ENCODE measurements at regions not wholly inside any gene's neighbourhood (a gene's known extent, or its start where the extent isn't known, plus 50 kb on each side); places are given as distances from the start of the nearest gene placed in this dataset.

- Histone ChIP-seq H3K4me3 (ENCODE audit: insufficient read depth, low read length) (no peak overlapping the region), H3K9me3 (ENCODE audit: low read depth, low read length) (no peaks in the 10 kb centered on the region), H3K4me1 (ENCODE audit: insufficient read depth, low read length) (peaks cover 49% of the 10 kb centered on the region), H3K36me3 (ENCODE audit: insufficient read depth, low read length) (no peaks in the 10 kb centered on the region), H3K79me2 (ENCODE audit: insufficient read depth, low read length) (peaks cover 27% of the 10 kb centered on the region), H3K27ac (ENCODE audit: low read depth, low read length) (peak overlapping the region; percentile 81), H2AFZ (ENCODE audit: low read length) (peak overlapping the region; percentile 52), H3K27me3 (ENCODE audit: insufficient read depth, low read length) (no peaks in the 10 kb centered on the region), H4K20me1 (ENCODE audit: insufficient read depth, low read length) (no peaks in the 10 kb centered on the region), H3K4me2 (ENCODE audit: insufficient read depth, low read length) (peak overlapping the region; percentile 39)
- TF ChIP-seq CTCF (IDR thresholded peaks at IDR 0.05; ENCODE audit: extremely low read depth, low read depth, low read length) = no peak
- DNase-seq (ENCODE audit: insufficient read length, low spot score, missing footprints) = peak; percentile 94
Observed at GRCh38 chr17:77316191-77316641, 175.4 kb downstream of the SEC14L1 start.

GRCh38 chr17:77316651-77317050 lies 175.9 kb downstream of the SEC14L1 start:
- Histone ChIP-seq H3K4me3 (ENCODE audit: insufficient read depth, low read length) (no peak overlapping the region), H3K36me3 (ENCODE audit: insufficient read depth, low read length) (no peaks in the 10 kb centered on the region), H4K20me1 (ENCODE audit: insufficient read depth, low read length) (no peaks in the 10 kb centered on the region), H2AFZ (ENCODE audit: low read length) (no peak overlapping the region), H3K4me1 (ENCODE audit: insufficient read depth, low read length) (peaks cover 50% of the 10 kb centered on the region), H3K27me3 (ENCODE audit: insufficient read depth, low read length) (no peaks in the 10 kb centered on the region), H3K79me2 (ENCODE audit: insufficient read depth, low read length) (peaks cover 31% of the 10 kb centered on the region), H3K27ac (ENCODE audit: low read depth, low read length) (peak overlapping the region; percentile 81), H3K9me3 (ENCODE audit: low read depth, low read length) (no peaks in the 10 kb centered on the region), H3K4me2 (ENCODE audit: insufficient read depth, low read length) (peak overlapping the region; percentile 39)
- no peak for DNase-seq (ENCODE audit: insufficient read length, low spot score, missing footprints)
- TF ChIP-seq CTCF (IDR thresholded peaks at IDR 0.05; ENCODE audit: extremely low read depth, low read depth, low read length) = no peak

- no peak for TF ChIP-seq CTCF (IDR thresholded peaks at IDR 0.05; ENCODE audit: extremely low read depth, low read depth, low read length)
- Histone ChIP-seq H3K79me2 (ENCODE audit: insufficient read depth, low read length) (peaks cover 37% of the 10 kb centered on the region), H2AFZ (ENCODE audit: low read length) (no peak overlapping the region)
Observed at GRCh38 chr17:77317091-77317750, 176.5 kb downstream of the SEC14L1 start.

GRCh38 chr17:77318021-77318420 lies 177.3 kb downstream of the SEC14L1 start:
- Histone ChIP-seq H3K9me3 (ENCODE audit: low read depth, low read length) (no peaks in the 10 kb centered on the region), H3K4me2 (ENCODE audit: insufficient read depth, low read length) (no peak overlapping the region), H3K27me3 (ENCODE audit: insufficient read depth, low read length) (no peaks in the 10 kb centered on the region), H3K36me3 (ENCODE audit: insufficient read depth, low read length) (no peaks in the 10 kb centered on the region), H3K27ac (ENCODE audit: low read depth, low read length) (no peak overlapping the region), H2AFZ (ENCODE audit: low read length) (no peak overlapping the region), H4K20me1 (ENCODE audit: insufficient read depth, low read length) (no peaks in the 10 kb centered on the region), H3K79me2 (ENCODE audit: insufficient read depth, low read length) (peaks cover 43% of the 10 kb centered on the region), H3K4me3 (ENCODE audit: insufficient read depth, low read length) (no peak overlapping the region), H3K4me1 (ENCODE audit: insufficient read depth, low read length) (peaks cover 57% of the 10 kb centered on the region)
- no peak for TF ChIP-seq CTCF (IDR thresholded peaks at IDR 0.05; ENCODE audit: extremely low read depth, low read depth, low read length)
- peak; percentile 19 for DNase-seq (ENCODE audit: insufficient read length, low spot score, missing footprints)

More at GRCh38 chr17:77317091-77317750, 176.5 kb downstream of the SEC14L1 start:
- Histone ChIP-seq H3K36me3 (ENCODE audit: insufficient read depth, low read length) (no peaks in the 10 kb centered on the region), H3K4me3 (ENCODE audit: insufficient read depth, low read length) (no peak overlapping the region), H3K27ac (ENCODE audit: low read depth, low read length) (peak overlapping the region; percentile 81), H3K9me3 (ENCODE audit: low read depth, low read length) (no peaks in the 10 kb centered on the region), H4K20me1 (ENCODE audit: insufficient read depth, low read length) (no peaks in the 10 kb centered on the region), H3K27me3 (ENCODE audit: insufficient read depth, low read length) (no peaks in the 10 kb centered on the region), H3K4me2 (ENCODE audit: insufficient read depth, low read length) (no peak overlapping the region), H3K4me1 (ENCODE audit: insufficient read depth, low read length) (peaks cover 55% of the 10 kb centered on the region)
- peak; percentile 14 for DNase-seq (ENCODE audit: insufficient read length, low spot score, missing footprints)
